Activated T-cell treated with anti-CD3 and anti-CD28 coated beads, Interleukin-2, amount 50 U/mL, for 4 hours (primary cell): ENCODE measurements at regions not wholly inside any gene's neighbourhood (a gene's known extent, or its start where the extent isn't known, plus 50 kb on each side); places are given as distances from the start of the nearest gene placed in this dataset.

ENCODE experiments used
- ATAC-seq, 2 donors: fragments of 200-7000 bp; cut with Tn5 transposase; one replicate each; pipeline ENCODE4 v1.10.0; 2021
- DNase-seq: peaks from one replicate; pipeline ENCODE4 v3.0.0-alpha.2; 2020
- H3K27me3 Mint-ChIP-seq: one replicate; pipeline ENCODE4 v1.8.0; 2021; ENCODE audit warnings: low read depth, mixed read lengths
- H3K36me3 Mint-ChIP-seq: one replicate; pipeline ENCODE4 v1.8.0; 2022; ENCODE audit warnings: mixed read lengths; ENCODE audit not compliant: insufficient read depth
- H3K4me1 Mint-ChIP-seq: one replicate; pipeline ENCODE4 v1.8.0; 2021; ENCODE audit warnings: low read depth, mixed read lengths
- H3K4me3 Mint-ChIP-seq: one replicate; pipeline ENCODE4 v1.8.0; 2021; ENCODE audit warnings: mild to moderate bottlenecking, moderate library complexity, mixed read lengths
- H3K9me3 Mint-ChIP-seq: one replicate; pipeline ENCODE4 v1.8.0; 2021; ENCODE audit warnings: mixed read lengths

- DNase-seq (no peak), ATAC-seq (no peak)
- no peaks in the 10 kb centered on the region for H3K9me3 Mint-ChIP-seq
- no peaks in the 10 kb centered on the region for H3K36me3 Mint-ChIP-seq
- H3K27me3 Mint-ChIP-seq = no peaks in the 10 kb centered on the region
- no peaks in the 10 kb centered on the region for H3K4me1 Mint-ChIP-seq
- no peak overlapping the region for H3K4me3 Mint-ChIP-seq
These were observed 347.1 kb downstream of the FGFR2 start for GRCh38 chr10:121250995-121251764.

DNA sequence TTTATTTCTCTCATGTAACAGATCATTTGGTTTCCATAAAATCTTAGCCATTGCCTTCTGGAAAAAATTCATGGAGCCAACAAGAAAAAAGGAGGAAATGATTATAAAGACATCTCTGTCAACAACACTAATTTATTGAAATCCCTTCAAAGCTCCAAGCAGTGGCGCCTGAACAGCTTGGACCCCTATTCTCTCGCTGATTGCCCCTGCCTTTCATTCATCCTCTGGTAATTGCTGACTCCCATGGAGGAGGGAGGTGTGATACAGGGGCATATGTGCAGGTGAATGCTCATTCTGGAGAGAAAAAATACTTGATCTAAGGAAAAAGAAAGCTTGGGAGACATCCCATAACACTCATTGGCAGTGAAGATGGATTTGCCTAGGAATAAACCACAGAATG, 345.5 kb downstream of the FGFR2 start:
- H3K4me1 Mint-ChIP-seq = no peaks in the 10 kb centered on the region

DNA sequence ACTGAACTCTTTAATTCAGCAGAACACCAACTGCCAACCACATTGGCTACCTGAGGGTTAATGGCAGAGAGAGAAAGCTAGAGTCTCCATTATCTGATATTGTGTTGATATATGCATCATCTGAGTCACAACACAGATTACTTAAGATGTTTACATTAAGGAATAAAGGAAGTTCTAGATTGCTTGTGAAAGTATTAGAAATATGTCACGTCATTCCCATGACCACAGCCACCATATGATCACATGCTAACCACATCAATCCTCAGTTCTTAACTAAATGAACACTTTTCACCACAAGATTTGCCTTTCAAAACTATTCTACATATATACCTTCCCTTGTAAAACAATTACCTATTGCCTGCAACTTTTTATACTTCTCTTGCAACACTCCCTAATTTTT, 337.9 kb downstream of the FGFR2 start:
- Mint-ChIP-seq H3K4me1 (no peaks in the 10 kb centered on the region), H3K4me3 (no peak overlapping the region), H3K9me3 (no peaks in the 10 kb centered on the region), H3K36me3 (no peaks in the 10 kb centered on the region), H3K27me3 (no peaks in the 10 kb centered on the region)
- ATAC-seq (no peak), DNase-seq (no peak)

More for the DNA sequence above, 345.5 kb downstream of the FGFR2 start:
- H3K9me3 Mint-ChIP-seq = no peaks in the 10 kb centered on the region
- DNase-seq (no peak), ATAC-seq (no peak)
- no peak overlapping the region for H3K4me3 Mint-ChIP-seq
- H3K27me3 Mint-ChIP-seq = no peaks in the 10 kb centered on the region
- H3K36me3 Mint-ChIP-seq = no peaks in the 10 kb centered on the region

- no peaks in the 10 kb centered on the region for H3K9me3 Mint-ChIP-seq
- H3K4me3 Mint-ChIP-seq = no peak overlapping the region
- no peaks in the 10 kb centered on the region for H3K27me3 Mint-ChIP-seq
- DNase-seq = no peak
- H3K36me3 Mint-ChIP-seq = no peaks in the 10 kb centered on the region
- ATAC-seq = no peak
- no peaks in the 10 kb centered on the region for H3K4me1 Mint-ChIP-seq
These were observed 336.6 kb downstream of the FGFR2 start for GRCh38 chr10:121261665-121262064.

GRCh38 chr10:121262774-121263430, 335.3 kb downstream of the FGFR2 start:
- no peaks in the 10 kb centered on the region for H3K27me3 Mint-ChIP-seq
- ATAC-seq = no peak
- no peaks in the 10 kb centered on the region for H3K4me1 Mint-ChIP-seq
- no peak overlapping the region for H3K4me3 Mint-ChIP-seq
- no peaks in the 10 kb centered on the region for H3K36me3 Mint-ChIP-seq
- no peak for DNase-seq
- H3K9me3 Mint-ChIP-seq = no peaks in the 10 kb centered on the region

GRCh38 chr10:121263431-121263783, 334.8 kb downstream of the FGFR2 start:
- H3K4me3 Mint-ChIP-seq = no peak overlapping the region
- H3K9me3 Mint-ChIP-seq = no peaks in the 10 kb centered on the region
- no peaks in the 10 kb centered on the region for H3K27me3 Mint-ChIP-seq
- ATAC-seq (no peak), DNase-seq (no peak)
- no peaks in the 10 kb centered on the region for H3K4me1 Mint-ChIP-seq
- no peaks in the 10 kb centered on the region for H3K36me3 Mint-ChIP-seq

DNA sequence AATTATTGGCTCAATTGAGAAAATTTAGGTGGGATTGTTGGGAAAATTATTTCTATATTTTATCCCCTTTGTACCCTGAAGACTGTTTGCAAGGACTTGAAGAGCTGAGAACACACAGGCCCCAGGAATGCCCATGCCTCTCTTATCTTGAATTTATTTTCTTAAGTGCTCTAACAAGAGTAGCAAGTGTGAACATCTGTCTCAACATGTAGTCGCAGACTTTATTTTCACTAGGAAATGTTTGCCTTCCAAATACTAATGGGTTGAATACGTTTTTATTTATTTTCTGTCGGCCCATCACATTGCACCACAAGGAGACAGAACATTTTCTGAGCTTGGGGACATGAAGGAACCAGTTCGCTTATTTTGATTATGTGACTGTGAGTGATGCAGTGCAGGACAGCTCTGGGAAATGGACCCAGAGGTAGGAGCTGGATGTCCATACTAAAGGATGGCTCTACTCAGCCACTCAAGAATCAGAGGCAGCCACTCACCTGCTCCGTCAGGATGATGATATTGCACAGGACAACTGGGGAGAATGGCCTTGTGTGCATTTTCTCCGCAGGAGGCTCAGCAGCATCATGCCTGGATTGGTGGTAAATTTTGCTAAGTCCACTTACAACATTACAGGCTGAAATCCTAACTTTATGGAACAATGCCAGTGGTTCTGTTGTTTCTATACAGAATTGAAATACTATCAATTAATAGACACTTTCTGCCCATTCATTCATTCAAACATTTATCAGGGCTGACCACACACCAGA, 332.7 kb downstream of the FGFR2 start:
- H3K27me3 Mint-ChIP-seq = no peaks in the 10 kb centered on the region
- DNase-seq = no peak
- H3K36me3 Mint-ChIP-seq = no peaks in the 10 kb centered on the region
- no peak overlapping the region for H3K4me3 Mint-ChIP-seq
- no peaks in the 10 kb centered on the region for H3K9me3 Mint-ChIP-seq
- ATAC-seq = no peak
- no peaks in the 10 kb centered on the region for H3K4me1 Mint-ChIP-seq

DNA sequence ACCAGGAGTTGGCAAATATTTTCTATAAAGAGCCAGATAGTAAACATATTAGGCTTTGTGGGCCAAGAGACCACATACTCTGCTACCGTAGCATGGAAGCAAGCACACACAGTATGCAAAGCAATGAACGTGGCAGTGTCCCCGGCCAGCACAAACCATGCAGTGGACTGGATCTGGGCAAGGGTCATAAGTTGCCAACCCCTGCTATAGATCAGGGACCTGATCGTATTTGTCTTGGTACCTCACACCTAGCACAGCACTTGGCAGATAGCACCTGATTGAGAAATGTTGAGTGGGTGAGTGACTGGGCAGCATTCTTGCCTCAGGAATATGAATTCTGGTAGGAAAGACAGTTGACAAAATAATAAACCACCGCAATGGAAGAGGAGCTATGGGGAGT, 331.9 kb downstream of the FGFR2 start:
- H3K4me1 Mint-ChIP-seq = no peaks in the 10 kb centered on the region
- H3K4me3 Mint-ChIP-seq = no peak overlapping the region
- no peaks in the 10 kb centered on the region for H3K9me3 Mint-ChIP-seq
- H3K27me3 Mint-ChIP-seq = no peaks in the 10 kb centered on the region
- no peaks in the 10 kb centered on the region for H3K36me3 Mint-ChIP-seq
- DNase-seq (no peak), ATAC-seq (no peak)

DNA sequence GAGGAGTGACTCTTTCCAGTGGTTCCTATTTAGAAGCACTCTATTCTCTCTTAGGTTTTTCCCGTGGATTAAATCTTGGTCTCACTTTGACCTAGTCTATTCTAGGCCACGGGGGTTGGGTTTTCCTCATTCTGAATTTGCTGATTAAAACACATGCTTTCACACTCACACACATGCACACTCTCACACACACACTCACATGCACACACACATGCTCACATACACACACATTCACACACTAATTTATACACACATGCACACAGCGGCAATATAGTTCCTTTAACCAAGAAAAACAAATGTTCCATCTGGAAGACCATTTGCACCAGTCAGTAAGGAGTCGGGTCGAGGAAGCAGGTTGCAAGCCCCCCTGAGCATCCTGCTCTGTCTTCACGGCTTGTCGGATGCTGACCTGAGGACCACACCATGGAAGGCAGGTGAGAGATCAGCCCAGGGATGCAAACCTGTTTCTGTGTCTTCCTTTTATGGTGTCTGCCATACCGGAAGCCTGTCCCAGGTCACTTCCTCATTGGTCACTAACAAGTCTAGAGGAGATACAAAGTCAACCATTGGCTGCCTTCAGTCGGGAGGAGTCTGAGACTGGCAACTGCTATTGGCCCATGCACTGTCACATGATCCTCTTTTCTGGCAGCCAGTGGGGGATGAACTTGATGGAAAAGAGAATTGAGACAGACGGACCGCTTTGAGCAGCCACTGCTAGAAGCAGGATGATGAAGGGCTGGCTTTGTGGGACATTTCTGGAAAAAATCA, 330.8 kb downstream of the FGFR2 start:
- Mint-ChIP-seq H3K4me3 (no peak overlapping the region), H3K4me1 (no peaks in the 10 kb centered on the region), H3K9me3 (no peaks in the 10 kb centered on the region), H3K36me3 (no peaks in the 10 kb centered on the region), H3K27me3 (no peaks in the 10 kb centered on the region)
- DNase-seq (no peak), ATAC-seq (no peak)

GRCh38 chr10:121268363-121268762, 329.9 kb downstream of the FGFR2 start:
- Mint-ChIP-seq H3K27me3 (no peaks in the 10 kb centered on the region), H3K4me3 (no peak overlapping the region), H3K36me3 (no peaks in the 10 kb centered on the region), H3K4me1 (no peaks in the 10 kb centered on the region), H3K9me3 (no peaks in the 10 kb centered on the region)
- DNase-seq (no peak), ATAC-seq (no peak)

- ATAC-seq (no peak), DNase-seq (no peak)
- Mint-ChIP-seq H3K4me1 (no peaks in the 10 kb centered on the region), H3K27me3 (no peaks in the 10 kb centered on the region), H3K9me3 (no peaks in the 10 kb centered on the region), H3K4me3 (no peak overlapping the region), H3K36me3 (no peaks in the 10 kb centered on the region)
These were observed 329.3 kb downstream of the FGFR2 start for GRCh38 chr10:121268863-121269432.

- Mint-ChIP-seq H3K4me3 (no peak overlapping the region), H3K27me3 (no peaks in the 10 kb centered on the region), H3K36me3 (no peaks in the 10 kb centered on the region), H3K9me3 (peaks cover 3% of the 10 kb centered on the region), H3K4me1 (no peaks in the 10 kb centered on the region)
- ATAC-seq = no peak
- no peak for DNase-seq
These were observed 327.3 kb downstream of the FGFR2 start for GRCh38 chr10:121270906-121271305.

DNA sequence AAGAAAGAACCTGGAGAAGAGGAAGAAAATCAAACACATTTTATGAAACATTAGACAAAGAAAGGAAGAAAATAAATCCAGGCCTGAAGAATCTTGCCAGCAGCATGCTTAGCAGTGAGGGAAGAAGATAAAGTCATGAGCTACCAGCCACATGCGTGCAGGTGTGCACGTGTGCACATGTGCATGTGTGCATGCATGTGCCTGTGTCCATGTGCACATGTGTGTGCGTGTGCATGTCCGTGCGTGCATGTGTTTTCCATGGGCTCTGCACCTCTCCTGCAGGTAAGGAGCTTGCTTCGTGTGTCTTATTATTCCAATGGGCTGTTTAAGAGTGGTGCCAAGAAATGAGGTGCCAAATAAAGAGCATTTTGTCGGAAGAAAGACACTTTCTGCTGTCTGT, 322.2 kb downstream of the FGFR2 start:
- H3K4me3 Mint-ChIP-seq = no peak overlapping the region
- H3K9me3 Mint-ChIP-seq = peaks cover 12% of the 10 kb centered on the region
- H3K27me3 Mint-ChIP-seq = no peaks in the 10 kb centered on the region
- H3K4me1 Mint-ChIP-seq = no peaks in the 10 kb centered on the region
- ATAC-seq = no peak
- H3K36me3 Mint-ChIP-seq = no peaks in the 10 kb centered on the region
- DNase-seq = no peak

- H3K9me3 Mint-ChIP-seq = peaks cover 12% of the 10 kb centered on the region
- DNase-seq = no peak
- H3K36me3 Mint-ChIP-seq = no peaks in the 10 kb centered on the region
- no peaks in the 10 kb centered on the region for H3K27me3 Mint-ChIP-seq
- H3K4me3 Mint-ChIP-seq = no peak overlapping the region
- no peaks in the 10 kb centered on the region for H3K4me1 Mint-ChIP-seq
- no peak for ATAC-seq
These were observed 321.4 kb downstream of the FGFR2 start for GRCh38 chr10:121276822-121277221.
